K562 (cell line): ENCODE measurements at regions not wholly inside any gene's neighbourhood (a gene's known extent, or its start where the extent isn't known, plus 50 kb on each side); places are given as distances from the start of the nearest gene placed in this dataset.

Experiments used
- CHD7 ChIP-seq: fragments of 200-600 bp; sonication (generic); IDR thresholded peaks from one replicate; pipeline ENCODE4 v1.6.1; 2012; ENCODE audit warnings: mild to moderate bottlenecking, low read depth, low read length, inconsistent platforms

GRCh38 chr13:80132741-80133601 lies 208.0 kb downstream of the SPRY2 start (continued):
- no peak for TF ChIP-seq CHD7
